HG03457 (cell line): ENCODE measurements at regions not wholly inside any gene's neighbourhood (a gene's known extent, or its start where the extent isn't known, plus 50 kb on each side); places are given as distances from the start of the nearest gene placed in this dataset.
"Not testable (repeated sequence)": the region's sequence is repeated elsewhere in the genome, so short reads cannot be mapped to it uniquely, and the experiment has no call there.

Experiments used
- ATAC-seq: cut with Tn5 transposase; IDR thresholded peaks from one replicate; pipeline ENCODE4 v1.9.1; 2021; ENCODE audit warnings: moderate number of reproducible peaks; ENCODE audit not compliant: unreplicated experiment

- no peak for ATAC-seq
These were observed 238.5 kb upstream of the ZNF521 start for GRCh38 chr18:25590456-25590855.

- no peak for ATAC-seq
These were observed 235.6 kb upstream of the ZNF521 start for GRCh38 chr18:25587545-25587944.

GRCh38 chr18:25568986-25569385, 217.0 kb upstream of the ZNF521 start:
- no peak for ATAC-seq

GRCh38 chr18:25563816-25564683, 212.1 kb upstream of the ZNF521 start:
- ATAC-seq, result no peak

- ATAC-seq, result no peak
These were observed 211.4 kb upstream of the ZNF521 start for GRCh38 chr18:25563346-25563745.

GRCh38 chr18:25561918-25562317, 210.0 kb upstream of the ZNF521 start:
- no peak for ATAC-seq

- ATAC-seq, result no peak
These were observed 208.4 kb upstream of the ZNF521 start for GRCh38 chr18:25560369-25560768.

GRCh38 chr18:25557011-25557410, 205.0 kb upstream of the ZNF521 start:
- no peak for ATAC-seq

GRCh38 chr18:25553631-25554263, 201.8 kb upstream of the ZNF521 start:
- ATAC-seq, result no peak

GRCh38 chr18:25544546-25545287, 192.8 kb upstream of the ZNF521 start:
- ATAC-seq, result no peak

GRCh38 chr18:25538175-25538922, 186.4 kb upstream of the ZNF521 start:
- no peak for ATAC-seq

GRCh38 chr18:25535495-25535894, 183.5 kb upstream of the ZNF521 start:
- no peak for ATAC-seq

GRCh38 chr18:25534401-25534800, 182.4 kb upstream of the ZNF521 start:
- ATAC-seq, result no peak

GRCh38 chr18:25533218-25533617, 181.3 kb upstream of the ZNF521 start:
- ATAC-seq, result no peak

GRCh38 chr18:25531207-25531606, 179.2 kb upstream of the ZNF521 start:
- ATAC-seq, result no peak

GRCh38 chr18:25525789-25526188, 173.8 kb upstream of the ZNF521 start:
- ATAC-seq, result not testable (repeated sequence)

- peak; percentile 91 for ATAC-seq
These were observed 166.7 kb upstream of the ZNF521 start for GRCh38 chr18:25518716-25519053.

- ATAC-seq, result peak; percentile 33
These were observed 166.1 kb upstream of the ZNF521 start for GRCh38 chr18:25517881-25518715.

GRCh38 chr18:25516747-25517498, 165.0 kb upstream of the ZNF521 start:
- no peak for ATAC-seq
